ENCODE measurements at regions not wholly inside any gene's neighbourhood (a gene's known extent, or its start where the extent isn't known, plus 50 kb on each side); places are given as distances from the start of the nearest gene placed in this dataset.
"Not testable (repeated sequence)": the region's sequence is repeated elsewhere in the genome, so short reads cannot be mapped to it uniquely, and the experiment has no call there.

DNA sequence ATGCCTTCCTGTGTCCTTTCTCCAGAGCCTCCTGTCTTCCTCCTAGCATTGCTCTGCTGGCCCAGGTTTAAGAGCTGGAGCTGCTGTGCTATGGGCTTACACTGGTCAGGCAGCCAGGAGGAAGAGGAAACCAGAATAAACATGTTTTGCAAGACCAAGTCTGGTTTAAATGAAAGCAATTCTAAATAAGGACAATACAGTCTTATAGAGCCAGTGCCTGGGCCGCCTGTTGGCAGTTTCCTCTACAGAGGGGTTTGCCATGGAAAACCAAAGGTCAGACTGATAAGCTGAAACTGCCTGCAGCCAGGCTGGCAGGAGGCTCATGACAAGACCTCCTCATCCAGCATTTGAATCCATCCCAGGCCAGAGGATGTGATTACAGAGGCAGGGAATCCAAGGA lies 92.9 kb upstream of the FGGY start:
- no peak for DNase-seq (ENCODE audit: low read depth in 2 of 2)

DNA sequence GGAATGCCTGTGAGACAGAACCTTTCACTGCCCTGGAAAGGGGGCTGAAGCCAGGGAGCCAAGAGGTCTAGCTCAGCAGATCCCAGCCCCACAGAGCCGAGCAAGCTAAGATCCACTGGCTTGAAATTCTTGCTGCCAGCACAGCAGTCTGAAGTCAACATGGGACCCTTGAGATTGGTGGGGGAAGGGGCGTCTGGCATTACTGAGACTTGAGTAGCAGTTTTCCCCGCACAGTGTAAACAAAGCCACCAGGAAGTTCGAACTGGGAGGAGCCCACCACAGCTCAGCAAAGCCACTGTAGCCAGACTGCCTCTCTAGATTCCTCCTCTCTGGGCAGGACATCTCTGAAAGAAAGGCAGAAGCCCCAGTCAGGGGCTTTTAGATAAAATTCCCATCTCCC lies 90.3 kb upstream of the FGGY start:
- not testable (repeated sequence) for DNase-seq (ENCODE audit: low read depth in 2 of 2)

DNA sequence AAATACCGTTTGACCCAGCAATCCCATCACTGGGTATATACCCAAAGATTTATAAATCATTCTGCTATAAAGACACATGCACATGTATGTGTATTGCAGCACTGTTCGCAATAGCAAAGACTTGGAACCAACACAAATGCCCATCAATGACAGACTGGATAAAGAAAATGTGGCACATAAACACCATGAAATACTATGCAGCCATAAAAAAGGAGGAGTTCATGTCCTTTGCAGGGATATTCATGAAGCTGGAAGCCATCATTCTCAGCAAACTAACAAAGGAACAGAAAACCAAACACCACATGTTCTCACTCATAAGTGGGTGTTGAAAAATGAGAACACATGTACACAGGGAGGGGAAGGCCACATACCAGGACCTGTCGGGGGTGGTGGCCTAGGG lies 86.5 kb upstream of the FGGY start:
- not testable (repeated sequence) for DNase-seq (ENCODE audit: low read depth in 2 of 2)

DNA sequence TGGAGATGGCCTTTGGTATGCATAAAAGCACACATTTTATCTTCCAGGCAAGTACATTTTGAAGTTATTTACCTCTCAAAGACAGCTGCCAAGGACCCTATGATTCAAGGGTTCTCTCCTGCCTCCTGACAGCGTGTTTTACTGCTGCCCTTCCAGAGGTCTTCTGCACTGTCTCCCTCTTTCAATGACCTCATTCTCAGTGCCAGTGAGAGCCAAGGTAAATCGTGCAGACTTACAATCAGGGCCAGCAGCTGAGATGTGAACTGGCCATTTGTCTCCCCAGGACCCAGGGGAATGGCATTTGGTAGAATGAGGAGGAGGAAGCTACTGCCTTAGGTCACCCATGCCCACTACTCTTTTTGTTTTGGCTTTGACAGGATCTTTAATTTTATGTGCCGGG lies 84.2 kb upstream of the FGGY start:
- DNase-seq (ENCODE audit: low read depth in 2 of 2): no peak

DNA sequence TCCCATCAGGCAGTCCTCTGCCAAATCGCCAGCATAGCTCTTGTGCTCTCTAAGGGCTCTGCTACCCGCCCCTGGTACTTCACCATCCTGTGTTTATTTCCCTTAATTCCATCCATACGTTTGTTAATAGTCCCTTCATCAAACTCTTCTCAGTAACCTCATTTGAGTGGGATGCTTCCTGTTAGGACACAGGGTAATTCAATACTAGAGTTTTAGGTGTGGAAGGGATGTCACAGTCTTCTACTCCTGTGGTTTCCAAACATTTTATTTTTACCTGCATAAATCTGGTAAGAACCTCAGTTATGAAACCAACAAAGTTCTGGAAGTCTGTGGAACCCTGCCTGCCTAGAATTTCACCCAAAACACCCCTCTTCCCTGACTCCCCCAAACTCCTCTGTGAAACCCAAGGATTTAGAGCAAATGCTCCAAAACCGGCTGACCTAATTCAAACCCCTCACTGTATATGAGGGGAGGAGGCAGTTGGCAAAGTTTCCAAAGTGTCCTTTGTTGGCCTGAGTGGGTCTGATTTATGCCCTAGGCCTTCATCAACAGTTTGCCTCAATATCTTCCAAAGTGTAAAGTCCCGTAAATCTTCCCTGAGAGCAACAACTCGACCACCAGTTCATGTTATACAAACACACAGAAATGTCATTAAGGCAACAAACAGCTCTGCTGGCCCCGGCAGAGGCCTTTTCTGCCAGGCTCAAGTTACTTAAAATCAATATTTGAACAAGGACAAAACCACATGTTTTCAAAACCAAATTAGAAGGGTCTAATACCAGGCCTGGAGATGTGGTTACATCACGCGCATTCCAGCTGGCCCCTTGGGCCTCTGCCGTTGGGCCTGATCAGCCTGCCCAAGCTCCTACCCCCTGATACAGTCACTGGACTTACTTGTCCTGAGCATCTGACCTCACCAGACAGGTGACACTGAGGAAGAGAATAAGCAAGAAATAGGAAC lies 82.4 kb upstream of the FGGY start:
- DNase-seq (ENCODE audit: low read depth in 2 of 2): no peak

DNA sequence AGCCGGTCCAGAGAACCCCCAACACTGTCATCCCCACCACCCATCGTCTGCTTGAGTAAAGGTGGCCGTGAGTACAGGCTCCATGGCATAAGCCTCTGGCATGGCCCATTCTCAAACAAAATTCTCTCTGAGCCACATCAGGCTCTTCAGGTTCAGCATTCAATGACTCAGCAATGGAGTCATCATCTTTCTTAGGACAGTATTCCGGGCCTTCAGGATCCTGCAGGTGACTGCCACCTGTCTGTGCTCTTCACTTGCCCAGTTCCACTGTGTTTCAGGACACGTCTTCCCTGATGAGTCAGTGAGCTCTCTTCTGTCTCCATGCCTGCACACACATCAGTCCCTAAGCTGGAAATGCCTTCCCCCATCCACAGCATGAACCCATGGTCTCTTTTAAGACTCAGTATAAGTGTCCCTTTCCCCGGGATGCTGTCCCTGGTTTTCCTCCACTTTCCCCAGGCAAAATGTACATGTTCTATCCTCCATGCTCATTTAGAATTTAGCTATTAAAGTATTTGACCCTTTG lies 81.1 kb upstream of the FGGY start:
- DNase-seq (ENCODE audit: low read depth in 2 of 2): no peak

DNA sequence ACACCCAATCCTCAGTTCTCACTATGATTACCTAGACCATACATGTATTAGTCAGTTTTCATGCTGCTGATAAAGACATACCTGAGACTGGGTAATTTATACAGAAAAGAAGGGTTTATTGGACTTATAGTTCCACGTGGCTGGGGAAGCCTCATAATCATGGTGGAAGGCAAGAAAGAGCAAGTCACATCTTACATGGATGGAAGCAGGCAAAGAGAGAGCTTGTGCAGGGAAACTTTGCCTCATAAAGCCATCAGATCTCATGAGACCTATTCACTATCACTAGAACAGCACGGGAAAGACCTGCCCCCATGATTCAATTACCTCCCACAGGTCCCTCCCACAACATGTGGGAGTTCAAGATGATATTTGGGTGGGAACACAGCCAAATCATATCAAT lies 79.5 kb upstream of the FGGY start:
- not testable (repeated sequence) for DNase-seq (ENCODE audit: low read depth in 2 of 2)

DNA sequence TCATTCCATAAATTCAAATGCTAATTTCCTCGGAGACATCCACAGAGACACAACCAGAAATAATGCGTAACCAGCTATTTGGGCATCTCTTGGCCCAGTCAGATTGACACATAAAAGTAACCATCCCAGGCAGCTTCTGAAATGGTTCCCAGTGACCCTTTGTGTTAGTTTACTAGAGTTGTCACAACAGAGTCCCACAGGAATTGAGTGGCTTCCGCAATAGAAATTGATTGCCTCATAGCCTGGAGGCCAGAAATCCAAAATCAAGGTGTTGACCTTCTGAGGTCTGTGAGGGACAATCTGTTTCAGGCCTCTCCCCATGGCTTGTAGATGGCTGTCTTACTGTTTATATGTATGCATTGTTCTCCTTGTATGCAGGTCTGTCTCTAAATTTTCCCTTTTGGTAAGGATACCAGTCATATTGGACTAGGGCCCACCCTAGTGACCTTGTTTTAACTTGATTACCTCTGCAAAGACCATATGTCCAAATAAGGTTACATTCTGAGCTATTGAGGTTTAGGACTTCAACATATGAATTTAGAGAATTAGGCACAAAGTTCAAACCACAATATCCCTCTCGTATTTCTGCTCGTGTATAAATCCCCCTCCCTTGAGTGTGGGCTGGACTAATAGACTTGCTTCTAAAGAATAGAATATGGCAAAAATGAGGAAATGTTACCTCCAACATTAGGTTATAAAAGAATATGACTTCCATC lies 78.2 kb upstream of the FGGY start:
- no peak for DNase-seq (ENCODE audit: low read depth in 2 of 2)

DNA sequence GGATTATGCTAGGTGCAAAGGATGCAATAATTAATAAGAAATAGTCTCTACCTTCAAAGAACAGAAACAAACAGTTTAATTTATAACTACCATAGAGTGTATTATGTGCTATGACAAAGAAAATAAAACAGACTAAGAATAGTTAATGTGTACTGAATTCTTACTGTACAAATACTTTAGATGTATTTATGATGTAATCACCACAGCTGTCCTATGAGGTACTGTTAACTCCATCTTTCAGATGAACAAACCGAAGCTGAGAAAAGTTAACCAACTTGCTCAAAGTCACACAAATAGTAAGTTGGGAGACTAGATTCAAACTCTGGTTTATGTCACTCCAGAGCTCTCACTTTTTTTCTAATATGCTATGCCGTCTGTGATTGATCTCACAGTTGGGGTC lies 77.0 kb upstream of the FGGY start:
- DNase-seq (ENCODE audit: low read depth in 2 of 2): no peak

DNA sequence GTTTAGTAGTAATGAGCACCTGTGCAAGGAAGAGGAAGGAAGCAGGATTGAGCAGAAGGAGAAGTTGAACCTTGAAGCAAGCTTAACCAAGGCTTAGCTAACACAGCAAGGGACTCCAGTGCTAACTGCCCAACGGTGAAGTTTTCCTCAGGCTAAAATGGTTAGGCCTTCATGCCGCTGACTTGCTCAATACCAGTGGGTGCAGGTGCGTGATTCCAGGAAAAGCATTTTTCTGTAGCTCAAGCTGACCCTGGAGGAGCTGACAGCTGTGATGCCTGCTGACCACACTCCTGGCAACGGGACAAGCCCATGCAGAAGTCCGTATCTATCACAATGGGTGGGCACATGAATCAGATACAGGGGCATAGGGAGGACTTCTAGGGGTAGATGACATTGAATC lies 76.5 kb upstream of the FGGY start:
- DNase-seq (ENCODE audit: low read depth in 2 of 2): no peak

DNA sequence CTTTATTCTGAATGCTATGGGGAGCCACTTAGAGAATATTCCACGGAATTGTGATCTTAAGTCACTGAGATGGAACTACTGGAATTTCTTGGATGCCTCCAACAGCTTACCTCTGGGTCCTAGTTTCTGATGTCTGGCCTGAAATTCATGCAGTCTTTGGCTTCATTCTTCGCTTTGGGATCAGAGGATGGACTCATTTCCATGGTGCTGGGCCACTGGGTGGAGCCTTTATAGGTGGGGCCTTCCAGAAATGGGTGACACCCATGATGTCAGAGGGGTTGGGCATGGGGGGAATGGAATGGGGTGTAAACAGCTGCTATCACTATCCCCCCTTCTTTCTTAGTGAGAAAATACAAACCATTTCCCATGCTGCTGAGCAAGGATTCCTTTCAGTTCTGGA lies 73.7 kb upstream of the FGGY start:
- no peak for DNase-seq (ENCODE audit: low read depth in 2 of 2)

DNA sequence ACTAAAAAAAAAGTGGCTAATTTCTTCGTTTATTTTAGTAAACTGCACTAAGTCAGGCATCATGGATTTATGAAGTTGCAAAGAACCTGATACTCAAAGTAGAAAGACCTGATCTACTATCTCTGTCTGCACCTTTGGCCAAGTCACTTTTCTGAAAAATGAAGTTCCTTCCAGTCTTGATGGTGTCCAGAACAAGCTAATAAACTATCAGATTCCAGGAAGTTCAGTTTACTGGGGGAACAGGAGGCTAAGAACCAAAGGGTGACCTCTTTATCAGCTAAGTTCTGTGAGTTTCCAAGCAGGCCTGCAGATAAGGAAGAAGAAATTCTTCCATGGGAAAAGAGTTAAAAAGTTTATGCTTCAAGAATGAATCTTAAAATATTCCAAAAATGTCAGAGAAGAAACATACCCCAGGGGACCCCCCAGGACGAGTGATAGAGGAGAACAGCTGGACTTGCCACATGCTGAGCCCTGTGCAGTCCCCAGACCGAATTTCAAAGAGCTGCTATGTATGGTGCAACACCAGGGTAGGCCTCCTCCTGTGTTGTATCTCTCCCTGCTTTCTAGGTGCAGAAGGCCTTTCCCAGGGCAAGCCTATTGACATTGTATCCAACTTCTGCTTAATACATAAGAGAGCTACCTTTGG lies 72.8 kb upstream of the FGGY start:
- no peak for DNase-seq (ENCODE audit: low read depth in 2 of 2)

DNA sequence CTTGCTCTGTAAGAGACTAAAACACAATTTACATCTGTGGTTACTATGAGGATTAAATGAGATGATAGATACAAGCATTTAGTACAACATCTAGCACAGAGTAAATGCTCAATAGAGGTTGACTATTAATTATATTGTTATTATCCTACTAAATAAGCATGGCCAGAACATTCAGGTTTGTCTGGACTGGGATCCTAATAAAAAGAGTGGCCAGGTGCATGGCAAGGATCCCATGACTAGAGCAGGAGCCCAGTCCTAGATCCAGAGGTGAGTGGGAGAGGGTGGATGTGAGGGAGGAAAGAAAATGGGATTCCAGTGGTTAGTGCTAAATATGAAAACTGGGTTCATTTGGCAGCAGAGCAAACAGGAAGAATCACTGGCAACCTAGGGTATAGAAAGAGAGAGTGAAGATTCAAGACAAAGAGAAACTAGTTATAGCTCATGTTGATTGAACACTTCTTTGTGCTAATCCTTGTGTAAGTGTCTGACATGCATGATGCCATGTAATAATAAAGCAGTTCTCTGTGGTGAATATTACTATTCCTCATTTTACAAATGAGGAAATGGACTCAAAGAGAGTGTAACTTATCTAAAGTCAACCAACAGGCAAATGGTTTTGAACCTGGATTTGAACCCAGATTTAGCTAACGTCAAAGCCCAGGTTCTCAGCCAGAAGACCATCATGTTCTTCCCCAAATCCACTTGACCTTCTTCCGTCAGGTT lies 71.1 kb upstream of the FGGY start:
- no peak for DNase-seq (ENCODE audit: low read depth in 2 of 2)

DNA sequence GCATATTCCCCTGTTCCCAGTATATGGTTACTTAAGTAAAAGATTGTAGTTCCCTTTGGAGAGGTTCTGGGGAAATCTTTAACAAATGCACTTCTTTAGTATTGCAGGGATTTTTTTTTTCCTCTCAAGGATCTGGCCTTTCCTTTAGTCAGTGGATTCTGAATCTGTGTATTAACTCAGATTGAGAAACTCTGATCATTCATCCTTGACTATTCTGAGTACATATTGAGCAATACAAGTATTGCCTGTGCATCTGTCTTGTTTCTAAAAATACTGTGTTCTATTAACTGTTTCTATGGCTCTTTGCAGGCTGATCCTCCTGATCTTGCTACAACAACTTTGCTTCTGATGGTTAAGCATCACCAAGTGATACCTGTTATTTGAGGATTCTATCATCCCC lies 67.8 kb upstream of the FGGY start:
- DNase-seq (ENCODE audit: low read depth in 2 of 2): no peak

DNA sequence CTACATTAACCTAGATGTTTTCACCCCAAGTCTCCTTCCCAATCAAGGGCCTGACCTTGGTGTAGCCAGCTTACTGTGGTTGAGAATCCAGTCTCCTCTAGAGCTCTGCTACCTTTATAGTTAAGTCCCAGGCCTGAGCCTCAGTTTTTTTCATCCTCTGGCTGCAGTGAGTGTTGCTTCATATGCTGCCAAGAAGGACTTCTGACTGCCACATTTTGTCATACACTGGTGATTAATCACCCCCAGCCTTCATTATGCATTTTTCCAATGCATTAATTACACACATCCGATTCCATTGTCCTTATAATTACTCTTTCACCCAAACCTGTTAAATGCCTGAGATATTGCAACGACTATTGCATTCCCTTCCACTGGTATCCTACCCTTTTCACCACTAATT lies 66.3 kb upstream of the FGGY start:
- no peak for DNase-seq (ENCODE audit: low read depth in 2 of 2)

DNA sequence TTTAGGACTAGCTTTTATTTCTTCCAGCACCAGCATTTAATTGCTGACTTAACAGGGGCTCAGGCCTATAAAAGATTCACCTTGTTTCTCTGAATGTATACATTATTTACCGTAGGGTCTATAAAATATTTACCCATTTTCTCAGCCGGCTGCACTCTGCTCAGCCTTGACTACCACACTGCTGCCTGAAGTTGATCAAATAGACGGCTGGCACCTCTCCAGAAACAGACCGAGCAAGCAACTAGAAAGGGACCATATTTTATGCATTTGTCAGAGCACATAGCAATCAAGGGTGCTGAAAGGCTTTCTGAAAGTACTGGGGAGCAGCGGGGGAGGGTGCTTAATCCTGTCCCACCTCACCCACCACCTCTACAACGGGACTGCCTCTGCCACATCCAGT lies 64.7 kb upstream of the FGGY start:
- DNase-seq (ENCODE audit: low read depth in 2 of 2): no peak

DNA sequence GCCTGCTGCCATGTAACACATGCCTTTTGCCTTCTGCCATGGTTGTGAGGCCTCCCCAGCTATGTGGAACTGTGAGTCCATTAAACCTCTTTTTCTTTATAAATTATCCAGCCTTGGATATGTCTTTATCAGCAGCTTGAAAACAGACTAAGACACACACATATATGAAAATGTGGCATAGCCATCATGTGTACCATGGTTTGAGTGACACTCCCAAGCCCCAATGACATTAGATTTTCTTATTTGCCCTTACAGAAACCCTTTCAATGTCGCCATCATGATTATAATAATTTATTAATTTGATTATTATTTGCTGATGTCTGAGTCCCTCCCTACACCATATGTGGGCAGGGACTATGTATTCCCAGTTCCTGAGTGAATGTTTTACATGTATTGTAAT lies 63.5 kb upstream of the FGGY start:
- DNase-seq (ENCODE audit: low read depth in 2 of 2): no peak

DNA sequence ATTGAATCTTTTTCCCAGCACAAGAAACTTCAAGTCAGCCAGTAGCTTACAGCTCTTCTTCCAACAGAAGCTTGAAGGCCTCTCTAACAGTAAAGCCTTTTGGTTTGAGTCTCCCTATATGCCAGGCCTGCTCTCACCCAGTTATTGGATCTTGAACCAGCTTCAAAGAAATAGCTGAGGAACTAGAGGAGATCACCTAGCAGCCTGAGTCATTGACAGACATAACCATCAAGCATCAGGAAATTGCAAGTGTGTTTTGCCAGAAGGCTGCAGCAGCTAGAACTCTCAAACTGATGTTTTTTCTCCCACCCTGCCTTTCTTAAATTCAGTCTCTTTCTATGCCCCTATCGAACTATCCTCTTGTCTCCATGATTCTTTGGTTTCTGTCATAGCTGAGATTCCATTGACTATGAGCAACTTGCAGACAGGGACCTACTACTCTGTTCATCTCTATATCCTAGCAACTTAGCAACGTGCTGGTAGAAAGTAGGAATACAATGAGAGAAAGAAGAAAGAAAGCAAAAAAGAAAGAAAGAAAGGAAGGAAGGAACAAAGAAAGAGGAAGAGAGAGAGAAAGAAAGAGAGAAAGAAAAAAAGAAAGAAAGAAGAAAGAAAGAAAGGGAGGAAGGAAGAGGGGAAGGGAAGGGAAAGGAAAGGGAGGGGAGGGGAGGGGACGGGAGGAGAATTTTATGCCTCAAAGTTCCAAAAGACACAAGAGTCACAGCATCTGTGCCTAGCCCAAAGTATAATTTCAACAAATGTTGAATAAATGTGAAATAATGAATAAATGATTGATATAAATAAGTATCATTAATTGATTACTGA lies 60.0 kb upstream of the FGGY start:
- no peak for DNase-seq (ENCODE audit: low read depth in 2 of 2)

DNA sequence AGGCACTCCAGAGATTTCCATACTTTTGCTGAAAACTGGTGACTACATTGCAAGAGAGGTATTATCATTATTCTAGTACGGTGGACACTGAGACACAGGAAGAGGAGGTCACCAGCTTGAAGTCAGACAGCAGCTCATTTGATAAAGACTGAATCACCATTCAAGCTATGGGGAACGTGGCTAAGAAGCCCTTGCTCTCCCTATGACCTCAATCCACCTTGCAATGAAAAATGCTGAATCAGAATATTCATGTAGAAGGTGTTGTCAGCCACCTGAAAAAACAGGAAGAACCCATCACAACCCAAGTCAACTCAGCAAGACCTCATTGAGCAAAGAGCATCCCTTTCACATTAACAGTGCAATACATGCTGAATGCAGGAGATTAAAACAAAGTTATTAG lies 59.0 kb upstream of the FGGY start:
- no peak for DNase-seq (ENCODE audit: low read depth in 2 of 2)

DNA sequence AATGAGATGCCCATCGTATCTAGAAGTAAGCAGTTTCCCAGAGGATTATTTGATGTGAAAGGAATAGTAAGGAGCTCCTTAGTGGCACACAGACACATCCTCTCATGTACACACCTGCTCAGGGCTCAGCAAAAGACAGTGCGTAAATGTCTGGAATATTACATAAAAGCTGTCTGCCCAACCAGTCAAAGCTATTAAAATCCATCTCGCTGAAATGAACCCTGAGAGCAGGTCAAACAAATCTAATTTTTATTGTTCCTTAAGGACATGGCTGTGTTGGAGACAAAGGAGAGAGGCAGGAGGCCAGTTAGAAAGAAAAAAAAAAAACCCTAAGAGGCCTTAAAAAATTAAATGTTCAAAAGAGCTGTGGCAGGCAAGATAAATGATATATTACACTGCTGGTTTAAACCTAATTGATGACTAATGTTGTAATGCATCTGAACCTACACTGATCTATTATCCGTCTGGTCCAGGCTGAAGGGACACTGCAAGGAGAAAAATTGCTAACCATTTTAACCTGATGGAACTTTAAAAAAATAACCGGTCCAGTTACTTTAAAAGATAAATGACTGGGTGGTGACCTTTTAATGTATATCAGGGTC lies 58.5 kb upstream of the FGGY start:
- no peak for DNase-seq (ENCODE audit: low read depth in 2 of 2)

DNA sequence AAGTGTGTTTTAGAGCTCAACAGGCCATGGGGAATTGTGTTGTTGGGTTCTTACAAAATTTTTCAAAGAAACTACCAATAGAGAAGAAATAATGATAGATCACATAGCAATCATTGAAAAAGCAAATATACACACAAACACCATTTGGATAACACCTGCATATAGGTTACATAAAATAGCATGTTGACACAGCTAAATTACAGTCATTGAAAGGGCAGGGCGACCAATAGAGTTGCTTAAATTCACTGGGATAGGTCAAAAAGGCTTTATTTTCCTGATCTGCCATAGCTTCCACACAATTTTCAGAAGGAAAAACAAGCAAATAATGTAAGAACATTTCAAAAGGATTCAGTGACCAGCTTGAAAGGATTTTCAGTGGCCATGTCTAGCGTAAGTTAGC lies 57.9 kb upstream of the FGGY start:
- no peak for DNase-seq (ENCODE audit: low read depth in 2 of 2)

Data from stimulated activated CD8-positive, alpha-beta memory T cell treated with anti-CD3 and anti-CD28 coated beads, Interleukin-15, amount 100 ng/mL, for 48 hours (primary cell).